ENCODE measurements at regions not wholly inside any gene's neighbourhood (a gene's known extent, or its start where the extent isn't known, plus 50 kb on each side); places are given as distances from the start of the nearest gene placed in this dataset.

DNA sequence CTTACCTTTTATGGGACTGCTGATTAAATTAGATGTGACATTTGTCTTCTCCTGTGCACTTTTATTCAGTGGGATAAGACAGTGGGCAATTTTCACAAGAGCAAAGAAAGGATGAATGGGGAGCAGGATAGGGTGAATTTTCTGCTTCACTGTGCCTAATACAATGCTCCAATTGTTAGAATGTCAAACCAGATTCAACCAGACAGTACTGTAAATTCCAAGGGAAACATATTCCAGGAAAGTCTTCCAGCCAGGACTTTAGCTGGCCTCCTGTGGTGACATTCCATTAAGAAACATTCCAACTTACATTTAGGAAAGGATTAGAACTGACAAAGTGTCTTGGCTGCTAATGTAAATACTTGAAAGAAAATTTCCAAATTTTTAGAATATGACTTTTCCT is 100.1 kb upstream of the PROK2 start:
- no peak overlapping the region for H3K23ac ChIP-seq (ENCODE audit: low read depth, low read length)
- intact Hi-C loops (cut with micrococcal nuclease) (no loop called here), in situ Hi-C loops (cut with MboI; ENCODE audit: low sequenced_read_pairs) (loop anchor here (25.0 kb wide), 1 partner anchor 1202 kb away; no protein-coding TSS in a partner anchor), dilution Hi-C loops (cut with HindIII; ENCODE audit: low sequenced_read_pairs, unreplicated experiment) (no loop called here)
- no peak overlapping the region for H4K8ac ChIP-seq (ENCODE audit: low read depth in 2 of 2, low read length in 2 of 2)
- H2AK5ac ChIP-seq (ENCODE audit: low read depth, low read length), result no peak overlapping the region
- no peak overlapping the region for H2AK9ac ChIP-seq (replicated peaks; ENCODE audit: low read depth, low read length, poor library complexity)
- no peak overlapping the region for H3K27ac ChIP-seq (ENCODE audit: insufficient read depth, low read length)
- no peaks in the 10 kb centered on the region for H3K36me3 ChIP-seq (ENCODE audit: control insufficient read depth, insufficient read depth, low read length)
- ATAC-seq (ENCODE audit: low read depth) (no peak), DNase-seq (no peak)
- H3K4me2 ChIP-seq (ENCODE audit: low read depth, low read length), result no peak overlapping the region
- no peak overlapping the region for H4K91ac ChIP-seq (ENCODE audit: insufficient read depth, low read depth, low read length)
- POLR2A ChIA-PET (ENCODE audit: unreplicated experiment), result no interaction called here
- H4K20me1 ChIP-seq (ENCODE audit: insufficient read depth, low read length), result no peaks in the 10 kb centered on the region
- no peak overlapping the region for H2BK5ac ChIP-seq (ENCODE audit: low read depth, low read length, poor library complexity, severe bottlenecking)
- no peak overlapping the region for H3K14ac ChIP-seq (replicated peaks; ENCODE audit: low read depth, low read length)
- H2BK120ac ChIP-seq (ENCODE audit: low read depth, low read length), result no peak overlapping the region
- H3K4me1 ChIP-seq (ENCODE audit: control insufficient read depth, insufficient read depth, low read length), result no peaks in the 10 kb centered on the region
- H3K27me3 ChIP-seq (ENCODE audit: control insufficient read depth, insufficient read depth, low read length), result peaks cover 5% of the 10 kb centered on the region
- H3K18ac ChIP-seq (ENCODE audit: low read depth, low read length), result no peak overlapping the region
- CTCF ChIA-PET, result no interaction called here
- TF ChIP-seq RFX5 (IDR thresholded peaks at IDR 0.05; ENCODE audit: low read depth, low read length) (no peak), MAZ (IDR thresholded peaks at IDR 0.05; ENCODE audit: borderline replicate concordance, low read depth, low read length) (no peak), CHD1 (IDR thresholded peaks at IDR 0.05; ENCODE audit: low read depth, low read length) (no peak), NFE2L2 (IDR thresholded peaks at IDR 0.05; ENCODE audit: low read depth, low read length) (no peak), SMC3 (IDR thresholded peaks at IDR 0.05; ENCODE audit: low read depth, low read length) (no peak), POLR2A (IDR thresholded peaks at IDR 0.05; ENCODE audit: low read depth, low read length) (no peak), FOS (IDR thresholded peaks at IDR 0.05; ENCODE audit: low read depth, low read length) (no peak), RAD21 (IDR thresholded peaks at IDR 0.05; ENCODE audit: low read length) (no peak)
- TF ChIP-seq, protein P1, sequence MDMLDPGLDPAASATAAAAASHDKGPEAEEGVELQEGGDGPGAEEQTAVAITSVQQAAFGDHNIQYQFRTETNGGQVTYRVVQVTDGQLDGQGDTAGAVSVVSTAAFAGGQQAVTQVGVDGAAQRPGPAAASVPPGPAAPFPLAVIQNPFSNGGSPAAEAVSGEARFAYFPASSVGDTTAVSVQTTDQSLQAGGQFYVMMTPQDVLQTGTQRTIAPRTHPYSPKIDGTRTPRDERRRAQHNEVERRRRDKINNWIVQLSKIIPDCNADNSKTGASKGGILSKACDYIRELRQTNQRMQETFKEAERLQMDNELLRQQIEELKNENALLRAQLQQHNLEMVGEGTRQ (IDR thresholded peaks at IDR 0.05; ENCODE audit: low read depth, low read length), result no peak
- TF ChIP-seq, protein P2, sequence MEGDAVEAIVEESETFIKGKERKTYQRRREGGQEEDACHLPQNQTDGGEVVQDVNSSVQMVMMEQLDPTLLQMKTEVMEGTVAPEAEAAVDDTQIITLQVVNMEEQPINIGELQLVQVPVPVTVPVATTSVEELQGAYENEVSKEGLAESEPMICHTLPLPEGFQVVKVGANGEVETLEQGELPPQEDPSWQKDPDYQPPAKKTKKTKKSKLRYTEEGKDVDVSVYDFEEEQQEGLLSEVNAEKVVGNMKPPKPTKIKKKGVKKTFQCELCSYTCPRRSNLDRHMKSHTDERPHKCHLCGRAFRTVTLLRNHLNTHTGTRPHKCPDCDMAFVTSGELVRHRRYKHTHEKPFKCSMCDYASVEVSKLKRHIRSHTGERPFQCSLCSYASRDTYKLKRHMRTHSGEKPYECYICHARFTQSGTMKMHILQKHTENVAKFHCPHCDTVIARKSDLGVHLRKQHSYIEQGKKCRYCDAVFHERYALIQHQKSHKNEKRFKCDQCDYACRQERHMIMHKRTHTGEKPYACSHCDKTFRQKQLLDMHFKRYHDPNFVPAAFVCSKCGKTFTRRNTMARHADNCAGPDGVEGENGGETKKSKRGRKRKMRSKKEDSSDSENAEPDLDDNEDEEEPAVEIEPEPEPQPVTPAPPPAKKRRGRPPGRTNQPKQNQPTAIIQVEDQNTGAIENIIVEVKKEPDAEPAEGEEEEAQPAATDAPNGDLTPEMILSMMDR (conservative IDR thresholded peaks at IDR 0.05; ENCODE audit: low read depth, low read length), result no peak
- TF ChIP-seq, protein P3, sequence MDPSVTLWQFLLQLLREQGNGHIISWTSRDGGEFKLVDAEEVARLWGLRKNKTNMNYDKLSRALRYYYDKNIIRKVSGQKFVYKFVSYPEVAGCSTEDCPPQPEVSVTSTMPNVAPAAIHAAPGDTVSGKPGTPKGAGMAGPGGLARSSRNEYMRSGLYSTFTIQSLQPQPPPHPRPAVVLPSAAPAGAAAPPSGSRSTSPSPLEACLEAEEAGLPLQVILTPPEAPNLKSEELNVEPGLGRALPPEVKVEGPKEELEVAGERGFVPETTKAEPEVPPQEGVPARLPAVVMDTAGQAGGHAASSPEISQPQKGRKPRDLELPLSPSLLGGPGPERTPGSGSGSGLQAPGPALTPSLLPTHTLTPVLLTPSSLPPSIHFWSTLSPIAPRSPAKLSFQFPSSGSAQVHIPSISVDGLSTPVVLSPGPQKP (IDR thresholded peaks at IDR 0.05; ENCODE audit: borderline replicate concordance, low read depth, low read length), result no peak
- no peaks in the 10 kb centered on the region for H3K9me3 ChIP-seq (ENCODE audit: control insufficient read depth, insufficient read depth, low read length)
- no peak overlapping the region for H3K4ac ChIP-seq (ENCODE audit: low read depth, low read length)
- H3K9ac ChIP-seq (ENCODE audit: low read depth, low read length), result no peak overlapping the region
- no peak overlapping the region for H4K5ac ChIP-seq (ENCODE audit: low read depth, low read length)
- no peak overlapping the region for H3K56ac ChIP-seq (ENCODE audit: extremely low read depth, insufficient read depth, low read length)
- H3K4me3 ChIP-seq (ENCODE audit: insufficient read depth, low read depth, low read length), result no peak overlapping the region
- H2AFZ ChIP-seq (replicated peaks; ENCODE audit: low read length, poor library complexity), result no peak overlapping the region
- H3K79me1 ChIP-seq (ENCODE audit: low read depth in 1 of 2, low read length in 2 of 2), result no peaks in the 10 kb centered on the region
- BruUV-seq (replicated peaks), result no TSS peak
- no peak overlapping the region for H2BK20ac ChIP-seq (ENCODE audit: low read depth, low read length)
- H2BK15ac ChIP-seq (ENCODE audit: low read depth, low read length), result no peak overlapping the region
- no peaks in the 10 kb centered on the region for H3K9me1 ChIP-seq (ENCODE audit: insufficient read depth, low read length)

Measured in IMR-90 (cell line).